Trophoblast cell (in vitro differentiated cells and primary cell): ENCODE measurements at regions not wholly inside any gene's neighbourhood (a gene's known extent, or its start where the extent isn't known, plus 50 kb on each side); places are given as distances from the start of the nearest gene placed in this dataset.
"Not testable (repeated sequence)": the region's sequence is repeated elsewhere in the genome, so short reads cannot be mapped to it uniquely, and the experiment has no call there.

Source experiments
- DNase-seq, 2 donors: peaks; one replicate each; pipeline ENCODE4 v3.0.0-alpha.2; 2016
- H2AFZ ChIP-seq: 2 replicates; pipeline ENCODE4 v1.6.1; 2013; ENCODE audit warnings: low read length, moderate library complexity, mild to moderate bottlenecking; ENCODE audit not compliant: insufficient read depth, poor library complexity
- H2AK5ac ChIP-seq: 2 replicates; pipeline ENCODE4 v1.6.1; 2013; ENCODE audit warnings: mild to moderate bottlenecking, low read length
- H2BK120ac ChIP-seq: 2 replicates; pipeline ENCODE4 v1.6.1; 2013; ENCODE audit warnings: low read length, mild to moderate bottlenecking, moderate library complexity; ENCODE audit not compliant: insufficient read depth, poor library complexity
- H2BK12ac ChIP-seq: 2 replicates; pipeline ENCODE4 v1.6.1; 2013; ENCODE audit warnings: mild to moderate bottlenecking, low read length, moderate library complexity
- H2BK5ac ChIP-seq: 2 replicates; pipeline ENCODE4 v1.6.1; 2013; ENCODE audit warnings: low read length, low read depth, moderate library complexity, mild to moderate bottlenecking; ENCODE audit not compliant: poor library complexity
- H3K14ac ChIP-seq: 2 replicates; pipeline ENCODE4 v1.6.1; 2013; ENCODE audit warnings: mild to moderate bottlenecking, low read length
- H3K18ac ChIP-seq: 2 replicates; pipeline ENCODE4 v1.6.1; 2013; ENCODE audit warnings: mild to moderate bottlenecking, low read length
- H3K23ac ChIP-seq: 2 replicates; pipeline ENCODE4 v1.6.1; 2013; ENCODE audit warnings: low read length
- H3K27ac ChIP-seq: 2 replicates; pipeline ENCODE4 v1.5.1; 2013; ENCODE audit warnings: low read depth, mild to moderate bottlenecking, inconsistent platforms, low read length, moderate library complexity
- H3K27me3 ChIP-seq: 2 replicates; pipeline ENCODE4 v1.6.1; 2013; ENCODE audit warnings: inconsistent platforms, mild to moderate bottlenecking, low read length, moderate library complexity; ENCODE audit not compliant: insufficient read depth
- H3K36me3 ChIP-seq, 2 experiments: 1 replicate in 1 of 2; 2 replicates in 1 of 2; pipeline ENCODE4 v1.6.1; 2013; ENCODE audit warnings: low read length in 2 of 2, mild to moderate bottlenecking in 2 of 2, moderate library complexity in 1 of 2; ENCODE audit not compliant: insufficient read depth in 2 of 2, control insufficient read depth in 1 of 2
- H3K4ac ChIP-seq: 2 replicates; pipeline ENCODE4 v1.6.1; 2013; ENCODE audit warnings: low read depth, mild to moderate bottlenecking, low read length, moderate library complexity
- H3K4me1 ChIP-seq, 2 experiments: 1 replicate in 1 of 2; 2 replicates in 1 of 2; pipeline ENCODE4 v1.6.1; 2013; ENCODE audit warnings: low read length in 2 of 2, mild to moderate bottlenecking in 2 of 2, moderate library complexity in 1 of 2; ENCODE audit not compliant: insufficient read depth in 2 of 2, control insufficient read depth in 1 of 2
- H3K4me2 ChIP-seq: 2 replicates; pipeline ENCODE4 v1.6.1; 2013; ENCODE audit warnings: inconsistent platforms, mild to moderate bottlenecking, low read length, moderate library complexity
- H3K4me3 ChIP-seq: 2 replicates; pipeline ENCODE4 v1.5.1; 2013; ENCODE audit warnings: mild to moderate bottlenecking, low read depth, low read length, inconsistent platforms
- H3K79me1 ChIP-seq: one replicate; pipeline ENCODE4 v1.6.1; 2013; ENCODE audit warnings: low read length
- H3K79me2 ChIP-seq: 2 replicates; pipeline ENCODE4 v1.6.1; 2013; ENCODE audit warnings: low read length, mild to moderate bottlenecking; ENCODE audit not compliant: control insufficient read depth, insufficient read depth, poor library complexity
- H3K9ac ChIP-seq: 2 replicates; pipeline ENCODE4 v1.6.1; 2013; ENCODE audit warnings: mild to moderate bottlenecking, low read length
- H3K9me3 ChIP-seq: 2 replicates; pipeline ENCODE4 v1.6.1; 2013; ENCODE audit warnings: low read depth, mild to moderate bottlenecking, control low read depth, inconsistent platforms, low read length; ENCODE audit not compliant: insufficient read depth
- H4K12ac ChIP-seq: 2 replicates; pipeline ENCODE4 v1.6.1; 2013; ENCODE audit warnings: low read depth, mild to moderate bottlenecking, low read length, moderate library complexity
- H4K8ac ChIP-seq: 2 replicates; pipeline ENCODE4 v1.6.1; 2013; ENCODE audit warnings: low read depth, mild to moderate bottlenecking, low read length, moderate library complexity
- H4K91ac ChIP-seq: one replicate; pipeline ENCODE4 v1.6.1; 2013; ENCODE audit warnings: low read depth, mild to moderate bottlenecking, low read length, moderate library complexity
- WGBS: extraction: QIAGEN DNeasy Blood & Tissue Kit; methylation state at CpG from one replicate; pipeline ENCODE4 v1.1.7; 2013; ENCODE audit warnings: missing lambda C conversion rate; ENCODE audit not compliant: insufficient read length, insufficient coverage; ENCODE audit errors: extremely low coverage; 5-methylcytosine and 5-hydroxymethylcytosine counted together

GRCh38 chr15:85267158-85267857 lies 113.1 kb upstream of the AKAP13 start:
- not testable (repeated sequence) for H3K79me2 ChIP-seq, H4K91ac ChIP-seq, H3K4me3 ChIP-seq, H4K12ac ChIP-seq, H3K14ac ChIP-seq, H3K9ac ChIP-seq, H3K79me1 ChIP-seq, H3K4me1 ChIP-seq, H2AK5ac ChIP-seq, H4K8ac ChIP-seq, H3K18ac ChIP-seq, H2BK5ac ChIP-seq, H3K36me3 ChIP-seq, H3K23ac ChIP-seq, H2BK12ac ChIP-seq, H3K4ac ChIP-seq, DNase-seq, H3K9me3 ChIP-seq, H3K27me3 ChIP-seq, H2AFZ ChIP-seq, H3K27ac ChIP-seq, H3K4me2 ChIP-seq, H2BK120ac ChIP-seq
- WGBS = no CpG with 5 or more reads among the region's 24 CpGs

DNA sequence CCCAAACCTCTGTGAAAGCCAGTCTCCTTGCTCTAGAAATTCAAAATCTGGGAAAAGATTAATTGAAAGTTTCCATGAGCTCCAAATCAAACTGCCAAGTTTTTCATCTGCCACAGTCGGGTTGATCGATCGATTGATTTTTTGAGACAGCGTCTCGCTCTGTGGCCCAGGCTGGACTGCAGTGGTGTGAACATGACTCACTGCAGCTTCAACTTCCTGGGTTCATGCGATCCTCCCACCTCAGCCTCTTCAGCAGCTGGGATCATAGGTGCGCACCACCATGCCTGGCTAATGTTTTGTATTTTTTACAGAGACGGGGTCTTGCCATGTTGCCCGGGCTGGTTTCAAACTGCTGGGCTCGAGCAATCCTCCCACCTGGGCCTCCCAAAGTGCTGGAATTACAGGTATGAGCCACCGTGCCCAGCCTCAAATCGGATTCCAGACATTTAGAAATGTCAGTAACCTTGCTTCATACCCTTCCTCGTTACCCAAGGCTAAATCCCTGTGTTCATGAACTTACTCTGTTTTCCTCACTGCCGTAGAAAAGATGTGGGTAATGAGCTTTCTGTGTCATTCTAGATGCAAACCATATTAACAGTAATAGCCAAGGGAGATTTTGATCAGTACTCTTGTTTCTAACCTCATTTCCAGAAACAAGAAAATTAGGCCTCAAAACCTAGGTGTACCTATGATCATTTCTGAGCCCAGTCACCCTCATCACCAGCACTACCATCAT lies 105.9 kb upstream of the AKAP13 start:
- H2AK5ac ChIP-seq = no peak overlapping the region
- no peak overlapping the region for H3K27ac ChIP-seq
- H3K79me1 ChIP-seq = no peaks in the 10 kb centered on the region
- no peaks in the 10 kb centered on the region for H3K4me1 ChIP-seq
- H3K4me3 ChIP-seq = no peak overlapping the region
- no peaks in the 10 kb centered on the region for H3K79me2 ChIP-seq
- no peaks in the 10 kb centered on the region for H3K36me3 ChIP-seq
- no CpG with 5 or more reads among the region's 14 CpGs for WGBS
- no peaks in the 10 kb centered on the region for H3K9me3 ChIP-seq
- no peak overlapping the region for H3K23ac ChIP-seq
- no peak overlapping the region for H3K14ac ChIP-seq
- no peak overlapping the region for H2BK5ac ChIP-seq
- H3K4me2 ChIP-seq = no peak overlapping the region
- H3K4ac ChIP-seq = no peak overlapping the region
- H4K8ac ChIP-seq = no peak overlapping the region
- H4K91ac ChIP-seq = no peak overlapping the region
- no peak overlapping the region for H2BK120ac ChIP-seq
- no peak overlapping the region for H3K18ac ChIP-seq
- no peak overlapping the region for H2BK12ac ChIP-seq
- H2AFZ ChIP-seq = no peak overlapping the region
- H3K27me3 ChIP-seq = no peaks in the 10 kb centered on the region
- H3K9ac ChIP-seq = no peak overlapping the region
- peak; percentile 81 to 94 for DNase-seq
- no peak overlapping the region for H4K12ac ChIP-seq

- H3K18ac ChIP-seq = no peak overlapping the region
- no peak overlapping the region for H4K91ac ChIP-seq
- no peak overlapping the region for H2BK5ac ChIP-seq
- no peak overlapping the region for H4K12ac ChIP-seq
- no peaks in the 10 kb centered on the region for H3K4me1 ChIP-seq
- no peak overlapping the region for H2BK120ac ChIP-seq
- H3K23ac ChIP-seq = no peak overlapping the region
- no peaks in the 10 kb centered on the region for H3K36me3 ChIP-seq
- peaks cover 3% of the 10 kb centered on the region for H3K9me3 ChIP-seq
- H3K4me2 ChIP-seq = no peak overlapping the region
- H3K9ac ChIP-seq = no peak overlapping the region
- H3K79me1 ChIP-seq = no peaks in the 10 kb centered on the region
- H2BK12ac ChIP-seq = no peak overlapping the region
- WGBS = no CpG with 5 or more reads among the region's 4 CpGs
- no peak overlapping the region for H3K4ac ChIP-seq
- H3K79me2 ChIP-seq = no peaks in the 10 kb centered on the region
- H2AK5ac ChIP-seq = no peak overlapping the region
- no peak overlapping the region for H2AFZ ChIP-seq
- DNase-seq = no peak
- no peaks in the 10 kb centered on the region for H3K27me3 ChIP-seq
- H3K14ac ChIP-seq = no peak overlapping the region
- no peak overlapping the region for H3K4me3 ChIP-seq
- no peak overlapping the region for H4K8ac ChIP-seq
- no peak overlapping the region for H3K27ac ChIP-seq
Measured at GRCh38 chr15:85276508-85276907, 103.9 kb upstream of the AKAP13 start.

GRCh38 chr15:85276921-85277320 lies 103.5 kb upstream of the AKAP13 start:
- no peak overlapping the region for H4K91ac ChIP-seq
- no peak overlapping the region for H2AFZ ChIP-seq

More at GRCh38 chr15:85276921-85277320, 103.5 kb upstream of the AKAP13 start:
- Histone ChIP-seq H3K4me3 (no peak overlapping the region), H3K79me1 (no peaks in the 10 kb centered on the region), H3K9me3 (peaks cover 3% of the 10 kb centered on the region), H3K27me3 (no peaks in the 10 kb centered on the region), H3K36me3 (no peaks in the 10 kb centered on the region), H2BK12ac (no peak overlapping the region), H3K14ac (no peak overlapping the region), H4K8ac (no peak overlapping the region), H2BK120ac (no peak overlapping the region), H3K9ac (no peak overlapping the region), H3K23ac (no peak overlapping the region), H3K18ac (no peak overlapping the region), H3K4me2 (no peak overlapping the region), H3K79me2 (no peaks in the 10 kb centered on the region), H4K12ac (no peak overlapping the region), H2BK5ac (no peak overlapping the region), H3K27ac (no peak overlapping the region), H3K4ac (no peak overlapping the region), H2AK5ac (no peak overlapping the region), H3K4me1 (no peaks in the 10 kb centered on the region)
- no CpG with 5 or more reads among the region's 8 CpGs for WGBS
- DNase-seq = peak; percentile 29 to 48
